ENCODE measurements at regions not wholly inside any gene's neighbourhood (a gene's known extent, or its start where the extent isn't known, plus 50 kb on each side); places are given as distances from the start of the nearest gene placed in this dataset.
A peak's percentile ranks its signal among the peaks of the same experiment; 100 is the strongest.

DNA sequence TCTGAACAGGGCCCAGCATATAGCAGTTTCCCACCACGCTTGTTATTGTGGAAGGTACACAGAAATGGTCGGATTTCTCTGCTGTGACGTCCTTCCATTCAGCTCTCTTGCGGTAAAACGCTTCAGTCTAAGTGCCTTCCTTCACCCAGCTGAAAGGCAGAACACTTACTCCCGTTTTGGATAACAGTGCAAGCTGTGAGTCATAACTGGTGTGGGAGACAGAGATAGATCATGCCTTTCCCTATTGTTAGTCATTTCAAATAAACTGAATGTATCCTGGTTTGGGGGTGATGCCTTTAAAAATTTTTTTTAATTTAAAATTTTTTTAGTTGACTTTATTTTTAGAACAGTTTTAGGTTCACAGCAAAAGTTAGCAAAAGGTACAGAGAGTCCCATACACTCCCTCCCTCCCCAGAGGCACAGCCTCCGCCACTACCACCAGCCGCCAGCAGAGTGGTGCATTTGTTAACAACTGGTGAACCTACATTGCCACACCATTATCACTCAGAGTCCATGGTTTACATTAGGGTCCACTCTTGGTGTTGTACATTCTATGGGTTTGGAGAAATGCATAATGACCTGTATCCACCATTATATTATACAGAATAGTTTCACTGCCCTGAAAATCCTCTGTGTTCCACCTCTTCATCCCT, 94.9 kb upstream of the NSMCE3 start:
- DNase-seq (ENCODE audit: low read depth): peak; percentile 55

DNA sequence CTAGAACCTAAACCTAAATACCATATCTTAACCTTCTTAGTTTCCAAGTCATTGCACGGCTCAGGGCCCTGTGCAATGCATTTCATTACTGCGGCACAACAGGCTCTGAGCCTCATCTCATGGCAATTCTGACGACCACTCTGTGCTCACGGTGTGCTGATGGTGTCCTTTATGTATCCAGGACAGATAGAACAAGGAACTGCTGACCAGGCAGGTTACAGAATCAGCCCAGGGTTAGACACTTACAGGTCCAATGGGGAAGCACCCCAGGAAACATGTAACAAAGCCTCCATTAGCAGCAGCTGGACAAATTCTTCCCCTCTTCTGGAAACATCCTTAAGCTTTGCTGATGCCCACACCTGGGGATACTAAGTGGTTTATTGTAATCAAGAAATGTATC, 91.9 kb upstream of the NSMCE3 start:
- no peak for DNase-seq (ENCODE audit: low read depth)

DNA sequence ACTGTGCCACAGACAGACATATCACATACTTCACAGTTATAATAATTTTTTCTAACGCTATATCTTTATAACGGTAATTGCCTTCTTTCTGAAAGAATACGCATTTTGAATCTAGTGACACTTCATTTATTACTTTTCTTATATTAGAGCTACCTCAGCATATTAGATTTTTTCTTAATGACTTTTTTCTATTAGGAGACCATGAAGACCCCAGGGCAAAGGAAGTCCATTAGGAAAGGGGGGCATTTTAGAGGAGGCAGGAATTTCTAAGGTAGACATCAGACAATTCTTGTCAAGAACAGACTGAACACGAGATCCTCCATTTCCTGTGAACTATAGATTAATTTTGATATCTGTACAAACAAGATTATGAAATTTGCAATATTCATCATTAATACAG, 90.5 kb upstream of the NSMCE3 start:
- DNase-seq (ENCODE audit: low read depth): no peak

DNA sequence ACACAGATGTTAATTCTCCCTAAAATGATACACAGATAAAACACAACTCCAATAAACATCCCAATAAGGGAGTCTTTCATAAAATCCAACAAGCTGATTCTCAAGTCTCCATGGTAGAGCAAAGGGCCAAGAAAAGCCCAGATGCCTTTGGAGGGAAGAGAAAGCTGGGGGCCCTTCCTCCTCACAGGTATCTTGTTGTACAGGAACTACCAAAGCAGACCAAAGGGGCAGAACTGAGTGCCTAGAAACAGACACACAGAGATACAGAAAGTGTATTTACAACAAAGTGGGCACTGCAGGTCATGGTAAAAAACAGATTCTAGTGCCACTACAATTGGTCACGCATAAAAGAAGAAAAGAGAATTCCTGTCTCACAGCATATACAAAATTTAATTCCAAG, 87.2 kb upstream of the NSMCE3 start:
- DNase-seq (ENCODE audit: low read depth): no peak

DNA sequence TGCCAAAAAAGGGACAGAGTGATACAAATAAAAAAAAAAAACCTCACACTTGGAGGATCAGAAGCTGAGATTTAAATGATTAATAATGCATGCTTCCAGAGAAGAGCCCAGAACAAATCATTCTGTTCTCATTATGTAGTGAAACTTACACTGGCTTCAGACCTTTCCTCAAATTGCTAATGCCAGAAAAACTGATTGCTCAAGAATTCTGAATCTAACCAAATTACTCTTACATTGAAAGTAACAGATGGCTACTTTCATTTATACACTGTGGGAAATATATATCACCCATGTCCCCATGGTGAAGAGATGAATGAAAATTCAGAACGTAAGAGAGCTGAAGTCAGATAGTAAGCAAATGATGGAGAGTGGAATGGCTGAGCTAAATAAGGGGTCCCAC, 85.9 kb upstream of the NSMCE3 start:
- DNase-seq (ENCODE audit: low read depth): no peak

DNA sequence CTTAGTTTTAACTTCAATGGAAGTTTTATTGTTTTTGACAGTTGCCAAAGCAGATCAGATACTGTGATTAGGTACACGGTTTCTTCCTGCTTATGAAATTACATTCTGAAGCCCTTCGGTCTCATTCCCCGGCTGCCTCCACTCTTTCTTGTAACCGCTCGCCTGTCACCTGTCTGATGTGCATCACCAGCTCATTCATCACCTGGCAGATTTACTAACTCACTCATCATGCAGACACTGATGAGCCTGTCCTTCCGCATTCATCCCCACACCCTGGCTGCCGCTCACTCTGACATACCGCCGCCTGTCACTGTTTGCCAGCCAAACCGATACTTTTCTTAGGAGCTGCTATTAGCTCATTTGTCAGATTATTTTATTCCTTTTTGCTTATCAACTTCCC, 82.8 kb upstream of the NSMCE3 start:
- DNase-seq (ENCODE audit: low read depth): no peak

DNA sequence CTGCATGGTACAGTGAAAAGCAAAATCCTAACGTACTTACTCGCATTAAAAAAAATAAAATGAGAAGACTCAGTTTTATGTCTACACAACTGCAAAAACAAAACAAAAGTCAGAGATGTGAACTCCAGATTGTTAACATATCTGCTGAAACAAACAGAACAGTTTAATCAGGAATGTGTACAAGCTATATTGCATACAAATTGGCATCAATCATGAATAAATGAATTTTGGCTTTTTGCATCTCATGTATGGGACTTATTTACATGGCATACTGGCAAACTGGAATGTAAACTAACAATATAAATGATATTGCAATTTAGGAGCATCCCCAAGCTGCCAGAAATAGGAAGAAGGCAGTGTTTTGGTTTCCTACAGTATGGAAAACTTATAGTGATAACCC, 79.6 kb upstream of the NSMCE3 start:
- DNase-seq (ENCODE audit: low read depth): no peak

DNA sequence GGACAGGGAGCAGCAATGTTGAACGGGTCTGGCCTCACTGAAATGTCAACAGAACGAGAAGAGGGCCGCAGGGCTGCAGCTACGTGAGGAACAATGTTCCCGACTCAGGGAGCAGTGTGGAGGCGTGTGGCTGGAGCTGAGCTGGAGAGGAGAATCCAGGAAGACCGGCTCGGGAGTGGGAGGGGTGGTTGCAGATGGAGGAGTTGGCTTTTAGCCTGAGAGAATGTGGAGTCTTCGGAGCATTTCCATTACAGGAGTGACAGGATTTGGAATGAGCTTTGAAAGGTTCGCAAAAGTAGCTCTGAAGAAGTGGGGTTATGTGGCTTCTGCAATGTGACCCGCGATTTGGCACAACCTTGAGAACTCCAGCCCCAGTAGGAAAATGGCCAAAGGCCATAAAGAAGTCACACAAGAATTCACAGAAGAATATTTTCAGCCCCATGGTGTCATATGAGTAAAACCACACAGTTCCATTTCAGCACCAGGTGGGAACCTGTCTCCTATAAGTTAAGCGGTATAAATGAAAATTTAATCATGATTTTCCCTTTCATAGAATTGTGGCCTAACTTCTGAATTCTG, 78.8 kb upstream of the NSMCE3 start:
- DNase-seq (ENCODE audit: low read depth): no peak

DNA sequence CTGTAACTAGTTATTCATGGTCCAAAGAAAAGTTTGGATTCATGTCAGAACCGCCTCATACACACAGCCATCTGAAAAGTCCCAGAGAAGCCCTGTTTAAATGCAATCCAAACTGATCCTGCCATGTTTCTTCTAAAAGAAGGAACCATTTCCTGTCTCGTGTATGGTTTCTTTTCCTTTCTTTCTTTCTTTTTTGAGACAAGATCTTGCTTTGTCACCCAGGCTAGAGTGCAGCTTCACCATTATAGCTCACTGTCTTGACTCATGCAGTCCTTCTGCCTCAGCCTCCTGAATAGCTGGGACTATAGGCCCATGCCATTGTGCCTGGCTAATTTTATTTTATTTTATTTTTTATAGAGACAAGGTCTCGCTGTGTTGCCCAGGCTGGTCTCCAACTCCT, 77.4 kb upstream of the NSMCE3 start:
- DNase-seq (ENCODE audit: low read depth): no peak

DNA sequence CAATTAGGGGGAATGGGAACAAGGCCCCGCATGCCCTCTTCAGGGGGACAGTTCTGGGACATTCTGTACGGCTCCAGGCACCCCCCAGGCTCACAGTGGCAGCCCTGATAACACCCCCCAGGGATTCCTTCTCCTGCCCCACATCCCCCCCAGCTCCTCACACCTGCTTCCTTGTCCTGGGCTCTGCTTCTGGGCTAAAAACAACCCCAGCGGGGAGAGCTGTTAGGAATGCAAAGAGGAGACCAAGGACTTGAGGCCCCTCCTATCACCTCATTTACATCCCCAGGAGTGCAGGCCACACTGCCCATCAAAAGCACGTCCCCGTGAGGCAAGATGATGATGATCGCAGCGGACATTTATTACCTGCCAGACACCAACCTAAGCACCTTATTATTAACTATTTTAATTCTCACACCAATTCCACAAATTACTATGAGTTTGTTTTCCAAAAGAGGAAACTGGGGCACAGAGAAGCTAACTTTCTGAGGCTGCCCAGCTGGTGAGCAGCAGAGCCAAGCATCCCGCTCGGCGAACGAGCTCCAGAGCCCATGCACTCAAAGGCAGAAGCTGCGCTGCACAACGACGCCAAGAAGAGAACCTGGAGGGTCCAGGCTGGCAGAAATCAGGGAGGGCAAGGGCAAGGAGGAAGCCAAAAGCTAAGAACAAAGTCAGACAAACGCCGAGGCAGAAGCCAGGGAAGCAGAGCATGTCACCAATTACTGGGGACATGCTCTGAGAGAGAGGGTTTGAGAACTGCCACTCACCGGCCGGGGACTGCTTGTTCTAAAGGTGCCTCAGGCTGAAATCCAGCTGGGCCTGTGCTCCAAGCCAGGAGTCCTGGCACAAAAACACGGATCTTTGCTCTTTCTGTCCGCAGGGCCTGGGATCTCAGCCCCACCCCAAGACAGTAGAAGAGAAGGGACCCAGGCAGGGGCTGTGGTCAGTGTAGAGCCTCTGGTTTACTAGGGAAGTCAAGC, 76.2 kb upstream of the NSMCE3 start:
- DNase-seq (ENCODE audit: low read depth): no peak

DNA sequence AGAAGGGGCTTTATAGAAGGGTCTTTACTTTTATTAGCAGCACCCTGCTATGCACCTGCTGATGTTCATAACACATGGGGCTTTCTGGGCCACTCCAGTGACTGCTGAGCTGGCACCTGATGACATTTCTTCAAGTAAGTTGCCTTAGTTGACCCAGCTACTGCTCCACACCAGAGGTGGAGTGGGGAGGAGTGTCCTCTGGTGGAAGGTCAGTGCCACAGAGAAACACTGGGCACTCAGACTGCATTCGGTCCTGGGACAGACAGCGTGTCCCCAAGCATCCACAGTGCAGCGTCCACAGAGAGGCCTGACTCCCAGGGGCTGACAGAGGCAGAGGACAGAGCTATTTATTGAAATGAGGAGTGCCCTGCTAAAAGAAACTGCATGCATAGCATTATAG, 74.9 kb upstream of the NSMCE3 start:
- DNase-seq (ENCODE audit: low read depth): no peak

DNA sequence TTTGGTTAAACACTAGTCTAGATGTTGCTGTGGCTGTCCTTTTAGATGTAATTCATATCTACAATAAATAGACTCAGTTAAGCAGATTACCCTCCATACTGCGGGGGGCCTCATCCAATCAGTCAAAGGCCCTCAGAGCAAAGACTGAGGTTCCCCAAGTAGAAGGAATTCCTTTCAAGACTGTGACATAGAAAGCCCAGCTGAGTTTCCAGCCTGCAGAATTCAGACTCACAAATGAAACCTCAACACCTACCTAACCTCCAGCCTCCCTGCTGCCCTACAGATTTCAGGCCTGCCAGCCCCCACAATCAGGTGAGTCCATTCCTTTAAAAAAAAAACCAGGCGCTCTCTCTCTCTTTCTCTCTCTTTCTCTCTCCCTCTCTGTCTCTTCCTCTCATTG, 73.6 kb upstream of the NSMCE3 start:
- no peak for DNase-seq (ENCODE audit: low read depth)

DNA sequence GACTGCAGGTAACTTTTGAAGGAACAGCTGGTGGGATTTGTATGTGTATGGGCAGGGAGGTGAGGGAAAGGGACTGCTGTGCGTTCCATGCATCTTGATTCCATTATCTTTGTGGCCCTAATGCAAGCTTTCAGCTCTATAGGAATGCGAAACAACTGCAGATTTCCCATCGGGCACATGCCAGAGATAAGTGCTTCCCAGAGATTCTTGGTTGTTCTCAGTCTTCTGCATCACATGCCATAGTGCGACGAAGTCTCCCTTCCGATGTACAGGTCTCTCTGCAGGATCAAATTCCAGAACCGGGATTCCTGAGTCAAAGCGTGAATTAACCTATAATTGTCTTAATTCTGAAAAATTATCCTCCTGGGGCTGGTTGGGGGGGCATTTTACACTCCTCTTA, 72.6 kb upstream of the NSMCE3 start:
- DNase-seq (ENCODE audit: low read depth): no peak

DNA sequence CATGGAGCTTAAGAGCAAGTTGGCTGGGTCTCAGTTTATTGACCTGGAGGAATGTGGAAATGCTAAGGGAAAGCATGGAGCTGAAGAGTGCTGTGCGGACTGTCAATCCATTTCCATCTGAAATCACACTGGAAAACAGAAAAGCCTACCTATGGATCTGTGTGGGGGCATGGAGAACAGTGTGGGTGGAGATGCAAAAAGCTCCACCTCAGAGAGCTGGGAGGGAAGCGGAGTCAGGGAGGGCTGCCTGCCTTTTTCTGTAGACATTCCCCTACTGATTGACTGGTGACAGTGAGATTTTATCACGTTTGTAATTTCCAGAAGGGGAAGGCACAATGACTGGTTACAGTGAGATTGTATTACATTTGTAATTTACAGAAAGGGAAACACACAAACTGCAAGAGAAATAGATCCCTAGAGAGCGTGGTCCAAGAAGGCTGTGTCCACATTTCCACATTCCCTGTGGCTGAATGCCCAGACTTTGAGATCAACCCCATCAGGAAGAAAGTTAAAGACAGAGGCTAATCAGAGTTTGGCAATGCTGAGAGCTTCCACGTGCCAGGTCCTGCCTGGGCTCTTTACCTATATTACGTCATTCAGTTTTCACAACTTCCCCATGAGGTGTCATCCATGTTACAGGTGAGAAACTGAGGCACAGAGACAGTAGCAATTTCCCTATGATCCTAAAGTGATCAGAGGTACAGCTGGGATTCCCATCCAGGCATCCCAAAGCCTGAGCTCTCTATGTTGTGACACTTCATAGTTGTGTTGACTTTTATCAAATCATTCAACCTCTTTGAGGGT, 67.7 kb upstream of the NSMCE3 start:
- DNase-seq (ENCODE audit: low read depth): no peak

DNA sequence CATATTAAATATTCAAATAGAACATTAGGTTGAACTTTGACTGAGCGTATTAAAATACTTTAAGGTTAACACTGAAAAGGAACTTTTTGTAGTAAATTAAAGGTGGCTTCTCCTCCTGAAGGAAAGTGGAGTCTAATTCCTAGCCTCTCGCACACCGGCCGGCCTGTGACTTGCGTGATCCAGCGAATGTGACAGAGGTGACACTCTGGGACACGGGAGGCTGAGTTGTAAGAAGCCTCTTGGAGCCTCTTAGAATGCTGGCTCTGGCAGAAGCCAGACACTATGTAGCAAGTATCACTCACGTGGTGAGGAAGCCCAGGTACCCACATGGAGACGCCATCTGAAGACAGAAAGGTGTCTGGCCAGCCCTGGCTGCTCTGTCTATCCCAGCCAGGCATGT, 64.9 kb upstream of the NSMCE3 start:
- no peak for DNase-seq (ENCODE audit: low read depth)

DNA sequence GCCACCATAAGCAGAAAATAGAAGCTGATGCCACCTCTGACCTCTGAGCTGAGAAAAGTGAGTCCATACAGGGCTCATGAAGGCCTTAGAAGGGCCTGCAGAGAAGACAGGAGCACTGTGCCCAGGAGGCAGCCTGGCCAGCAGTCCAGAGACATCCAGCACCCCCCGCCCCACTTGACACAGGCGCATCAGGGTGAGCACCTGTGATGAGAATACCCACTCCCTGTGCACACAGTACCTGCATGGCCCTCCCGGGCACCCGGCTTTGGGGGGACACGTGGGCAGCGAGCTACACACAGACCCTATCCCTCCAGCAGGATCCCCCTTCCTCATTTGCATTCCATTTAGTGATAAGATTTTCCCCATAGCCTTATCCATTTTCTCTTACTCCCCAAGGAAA, 63.6 kb upstream of the NSMCE3 start:
- DNase-seq (ENCODE audit: low read depth): no peak

DNA sequence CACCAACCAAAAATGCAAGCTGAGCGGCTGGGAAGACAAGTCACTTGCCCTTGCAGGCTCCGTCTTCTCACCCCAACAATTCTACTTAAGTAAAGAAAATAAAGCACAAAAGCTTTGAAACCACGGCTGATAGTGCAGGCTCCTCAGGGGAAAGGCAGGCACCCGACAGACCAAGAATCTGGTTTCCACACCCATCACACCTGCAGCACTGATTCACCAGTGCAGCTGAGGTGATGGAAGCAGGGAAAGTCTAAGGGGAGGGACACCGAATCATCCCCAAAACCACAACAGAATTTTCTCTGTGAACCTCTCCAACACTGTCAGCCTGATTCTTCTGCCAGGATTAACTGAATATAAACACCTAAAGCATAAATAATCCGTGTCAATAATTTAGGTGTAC, 62.0 kb upstream of the NSMCE3 start:
- no peak for DNase-seq (ENCODE audit: low read depth)

DNA sequence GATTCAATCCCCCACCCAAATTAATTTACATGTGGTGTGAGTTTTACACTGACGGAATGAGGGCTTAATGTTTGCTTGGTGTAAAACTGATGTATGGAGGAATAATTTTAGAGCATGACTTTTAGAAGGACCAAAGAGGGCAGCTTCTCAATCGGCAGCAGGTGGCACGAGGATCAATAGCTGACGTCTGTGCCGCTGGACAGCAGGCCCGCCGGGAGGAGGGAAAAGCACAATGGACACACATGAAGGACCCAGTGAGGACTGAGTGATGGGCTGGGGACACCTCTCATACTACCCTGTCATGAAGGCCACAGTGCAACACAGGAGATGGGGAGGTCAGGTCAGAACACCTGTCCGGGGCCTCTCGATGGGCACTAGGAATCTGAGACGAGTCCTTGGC, 61.4 kb upstream of the NSMCE3 start:
- DNase-seq (ENCODE audit: low read depth): no peak

DNA sequence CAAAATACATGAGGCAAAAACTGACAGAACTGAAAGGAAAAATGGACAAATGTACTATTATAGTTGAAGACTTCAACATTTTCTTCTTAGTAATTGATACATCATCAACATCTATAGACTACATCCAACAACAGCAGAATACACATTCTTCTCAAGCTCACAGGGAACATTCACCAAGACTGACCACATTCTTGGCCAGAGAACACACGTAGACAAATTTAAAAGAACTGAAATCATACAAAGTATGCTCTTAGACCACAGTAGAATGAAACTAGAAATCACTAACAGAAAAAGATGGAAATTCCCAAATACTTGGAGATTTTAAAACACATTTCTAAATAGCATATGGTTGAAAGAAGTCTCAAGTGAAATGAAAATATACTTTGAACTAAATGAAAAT, 55.1 kb upstream of the NSMCE3 start:
- no peak for DNase-seq (ENCODE audit: low read depth)

DNA sequence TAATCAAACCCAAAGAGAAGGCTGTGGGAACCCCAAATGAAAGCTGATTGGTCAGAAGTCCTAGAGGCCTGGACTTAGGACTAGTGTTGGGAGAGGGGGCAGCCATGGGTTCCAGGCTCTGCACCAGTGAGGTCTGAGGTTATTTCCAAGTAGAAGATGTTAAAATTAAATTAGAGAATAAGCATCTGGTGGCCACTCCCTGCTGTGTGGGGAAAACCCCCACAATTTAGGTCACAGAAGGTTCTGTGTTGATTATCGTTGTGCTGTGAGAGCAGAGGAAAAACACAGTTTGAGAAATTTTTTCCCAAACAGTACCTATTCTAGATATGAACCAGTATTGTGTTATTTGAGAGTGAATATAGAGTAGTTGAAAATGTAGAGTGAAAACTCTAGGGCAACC, 53.9 kb upstream of the NSMCE3 start:
- no peak for DNase-seq (ENCODE audit: low read depth)

DNA sequence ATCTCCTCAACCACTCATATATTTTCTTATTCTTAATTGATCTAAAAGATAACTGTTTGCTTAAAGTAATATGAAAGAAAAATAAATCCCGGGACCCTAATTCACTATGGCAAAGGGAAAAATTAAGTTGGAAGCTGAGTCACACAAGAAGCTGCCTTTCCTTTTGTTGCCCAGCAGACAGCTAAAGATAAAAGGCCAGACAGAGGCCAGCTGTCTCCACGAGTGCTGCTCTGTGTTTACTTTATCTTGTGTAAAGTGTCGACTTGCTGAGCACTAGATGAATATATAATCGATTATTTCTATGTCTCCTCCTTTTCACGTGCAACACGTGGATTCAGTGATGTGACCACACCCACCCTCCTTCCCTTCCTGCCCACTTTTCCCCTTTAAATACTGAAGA, 52.8 kb upstream of the NSMCE3 start:
- no peak for DNase-seq (ENCODE audit: low read depth)

DNA sequence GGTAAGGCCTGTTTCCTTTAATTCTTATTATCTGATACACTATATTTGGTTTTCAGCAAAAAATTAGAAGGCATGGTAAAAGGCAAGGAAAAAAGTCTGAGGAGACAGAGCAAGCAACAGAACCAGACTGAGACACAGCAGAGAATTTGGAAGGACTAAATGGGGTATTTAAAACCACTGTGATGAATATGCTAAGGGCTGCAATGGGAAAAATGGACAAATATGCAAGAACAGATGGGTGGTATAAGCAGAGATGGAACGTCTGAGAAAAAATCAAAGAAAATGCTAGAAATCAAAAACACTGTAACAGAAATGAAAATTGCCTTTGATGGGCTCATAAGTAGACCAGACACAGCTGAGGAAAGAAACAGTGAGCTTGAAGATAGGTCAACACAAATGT, 50.8 kb upstream of the NSMCE3 start:
- no peak for DNase-seq (ENCODE audit: low read depth)

DNA sequence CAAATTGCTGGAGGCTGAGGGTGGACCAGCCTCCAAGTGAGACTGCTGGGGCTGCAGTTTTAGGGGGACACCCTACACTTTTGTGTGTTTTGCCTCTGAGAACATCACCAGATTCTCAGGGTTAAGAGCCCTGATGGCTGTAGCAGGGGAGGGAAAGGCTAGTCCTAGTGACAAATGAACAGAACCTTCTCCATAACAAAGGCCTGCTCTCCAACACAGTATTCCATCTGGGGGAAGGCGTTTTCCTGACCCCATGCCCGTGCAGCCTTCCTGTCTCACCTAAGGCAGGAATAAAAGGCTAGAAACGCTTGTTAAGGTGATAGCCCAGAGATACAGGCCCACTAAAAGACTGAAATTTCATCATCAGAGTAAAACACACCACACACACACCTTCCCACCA, 50.2 kb upstream of the NSMCE3 start:
- no peak for DNase-seq (ENCODE audit: low read depth)

Measured in ELR (cell line).